ENCODE measurements at regions not wholly inside any gene's neighbourhood (a gene's known extent, or its start where the extent isn't known, plus 50 kb on each side); places are given as distances from the start of the nearest gene placed in this dataset.

- DNase-seq (no peak), ATAC-seq (ENCODE audit: low FRiP score) (no peak)
- intact Hi-C loops (cut with DNase I), result no loop called here
- Histone ChIP-seq H3K9me3 (ENCODE audit: control insufficient read depth, low read length) (no peaks in the 10 kb centered on the region), H3K36me3 (ENCODE audit: control insufficient read depth in 1 of 2, insufficient read depth in 2 of 2, low read length in 1 of 2) (no peaks in the 10 kb centered on the region), H3K4me1 (ENCODE audit: control insufficient read depth in 1 of 2, insufficient read depth in 2 of 2, low read length in 2 of 2) (no peaks in the 10 kb centered on the region), H3K27ac (ENCODE audit: low read depth in 1 of 2, low read length in 2 of 2) (no peak overlapping the region), H3K4me3 (ENCODE audit: low read length in 2 of 2) (no peak overlapping the region), H3K27me3 (ENCODE audit: control insufficient read depth in 1 of 2, insufficient read depth in 2 of 2, low read length in 1 of 2) (no peaks in the 10 kb centered on the region)
- 68 to 69% methylated on average over 3 of the region's 3 CpGs for WGBS, 2 donors
Observed at GRCh38 chr2:48890454-48891131, 135.1 kb upstream of the LHCGR start.

GRCh38 chr2:48888066-48888465 is 132.5 kb upstream of the LHCGR start:
- 31 to 32% methylated on average over 3 of the region's 3 CpGs for WGBS, 2 donors
- DNase-seq (no peak), ATAC-seq (ENCODE audit: low FRiP score) (no peak)
- Histone ChIP-seq H3K4me1 (ENCODE audit: control insufficient read depth in 1 of 2, insufficient read depth in 2 of 2, low read length in 2 of 2) (no peaks in the 10 kb centered on the region), H3K27me3 (ENCODE audit: control insufficient read depth in 1 of 2, insufficient read depth in 2 of 2, low read length in 1 of 2) (no peaks in the 10 kb centered on the region), H3K9me3 (ENCODE audit: control insufficient read depth, low read length) (no peaks in the 10 kb centered on the region), H3K4me3 (ENCODE audit: low read length in 2 of 2) (no peak overlapping the region), H3K27ac (ENCODE audit: low read depth in 1 of 2, low read length in 2 of 2) (no peak overlapping the region), H3K36me3 (ENCODE audit: control insufficient read depth in 1 of 2, insufficient read depth in 2 of 2, low read length in 1 of 2) (no peaks in the 10 kb centered on the region)
- intact Hi-C loops (cut with DNase I), result no loop called here

- WGBS, 2 donors, result 81 to 84% methylated on average over 3 of the region's 3 CpGs
Observed at GRCh38 chr2:48886919-48887318, 131.4 kb upstream of the LHCGR start.

GRCh38 chr2:48885841-48886240 is 130.3 kb upstream of the LHCGR start:
- ATAC-seq (ENCODE audit: low FRiP score) (no peak), DNase-seq (no peak)
- intact Hi-C loops (cut with DNase I), result no loop called here
- Histone ChIP-seq H3K4me3 (ENCODE audit: low read length in 2 of 2) (no peak overlapping the region), H3K36me3 (ENCODE audit: control insufficient read depth in 1 of 2, insufficient read depth in 2 of 2, low read length in 1 of 2) (no peaks in the 10 kb centered on the region), H3K27me3 (ENCODE audit: control insufficient read depth in 1 of 2, insufficient read depth in 2 of 2, low read length in 1 of 2) (peaks cover 0 to 1% of the 10 kb centered on the region in 2 donors), H3K4me1 (ENCODE audit: control insufficient read depth in 1 of 2, insufficient read depth in 2 of 2, low read length in 2 of 2) (no peaks in the 10 kb centered on the region), H3K9me3 (ENCODE audit: control insufficient read depth, low read length) (no peaks in the 10 kb centered on the region), H3K27ac (ENCODE audit: low read depth in 1 of 2, low read length in 2 of 2) (no peak overlapping the region)
- 96 to 100% methylated on average over 1 of the region's 1 CpG for WGBS, 2 donors

More at GRCh38 chr2:48886919-48887318, 131.4 kb upstream of the LHCGR start:
- Histone ChIP-seq H3K4me3 (ENCODE audit: low read length in 2 of 2) (no peak overlapping the region), H3K9me3 (ENCODE audit: control insufficient read depth, low read length) (no peaks in the 10 kb centered on the region), H3K4me1 (ENCODE audit: control insufficient read depth in 1 of 2, insufficient read depth in 2 of 2, low read length in 2 of 2) (no peaks in the 10 kb centered on the region), H3K27ac (ENCODE audit: low read depth in 1 of 2, low read length in 2 of 2) (no peak overlapping the region), H3K27me3 (ENCODE audit: control insufficient read depth in 1 of 2, insufficient read depth in 2 of 2, low read length in 1 of 2) (no peaks in the 10 kb centered on the region), H3K36me3 (ENCODE audit: control insufficient read depth in 1 of 2, insufficient read depth in 2 of 2, low read length in 1 of 2) (no peaks in the 10 kb centered on the region)
- no peak for DNase-seq
- intact Hi-C loops (cut with DNase I), result no loop called here
- ATAC-seq (ENCODE audit: low FRiP score), result no peak

GRCh38 chr2:48883661-48884060 is 128.1 kb upstream of the LHCGR start:
- 74% methylated on average over 6 of the region's 6 CpGs for WGBS, 2 donors
- Histone ChIP-seq H3K27ac (ENCODE audit: low read depth in 1 of 2, low read length in 2 of 2) (no peak overlapping the region), H3K36me3 (ENCODE audit: control insufficient read depth in 1 of 2, insufficient read depth in 2 of 2, low read length in 1 of 2) (no peaks in the 10 kb centered on the region), H3K4me3 (ENCODE audit: low read length in 2 of 2) (no peak overlapping the region), H3K4me1 (ENCODE audit: control insufficient read depth in 1 of 2, insufficient read depth in 2 of 2, low read length in 2 of 2) (no peaks in the 10 kb centered on the region), H3K27me3 (ENCODE audit: control insufficient read depth in 1 of 2, insufficient read depth in 2 of 2, low read length in 1 of 2) (peaks cover 0 to 1% of the 10 kb centered on the region in 2 donors), H3K9me3 (ENCODE audit: control insufficient read depth, low read length) (no peaks in the 10 kb centered on the region)
- no peak for ATAC-seq (ENCODE audit: low FRiP score)
- DNase-seq, result no peak
- intact Hi-C loops (cut with DNase I), result no loop called here

GRCh38 chr2:48874282-48874681 is 118.8 kb upstream of the LHCGR start:
- H3K27me3 ChIP-seq (ENCODE audit: control insufficient read depth in 1 of 2, insufficient read depth in 2 of 2, low read length in 1 of 2), result peaks cover 0 to 2% of the 10 kb centered on the region in 2 donors

GRCh38 chr2:48873666-48874065 is 118.1 kb upstream of the LHCGR start:
- Histone ChIP-seq H3K9me3 (ENCODE audit: control insufficient read depth, low read length) (no peaks in the 10 kb centered on the region), H3K27me3 (ENCODE audit: control insufficient read depth in 1 of 2, insufficient read depth in 2 of 2, low read length in 1 of 2) (peaks cover 0 to 2% of the 10 kb centered on the region in 2 donors), H3K4me3 (ENCODE audit: low read length in 2 of 2) (no peak overlapping the region), H3K4me1 (ENCODE audit: control insufficient read depth in 1 of 2, insufficient read depth in 2 of 2, low read length in 2 of 2) (no peaks in the 10 kb centered on the region), H3K36me3 (ENCODE audit: control insufficient read depth in 1 of 2, insufficient read depth in 2 of 2, low read length in 1 of 2) (no peaks in the 10 kb centered on the region), H3K27ac (ENCODE audit: low read depth in 1 of 2, low read length in 2 of 2) (no peak overlapping the region)
- WGBS, 2 donors, result 95 to 97% methylated on average over 1 of the region's 1 CpG
- ATAC-seq (ENCODE audit: low FRiP score) (no peak), DNase-seq (no peak)
- intact Hi-C loops (cut with DNase I), result no loop called here

More at GRCh38 chr2:48874282-48874681, 118.8 kb upstream of the LHCGR start:
- no peak for DNase-seq
- ATAC-seq (ENCODE audit: low FRiP score), result no peak
- 95 to 99% methylated on average over 2 of the region's 2 CpGs for WGBS, 2 donors
- Histone ChIP-seq H3K27ac (ENCODE audit: low read depth in 1 of 2, low read length in 2 of 2) (no peak overlapping the region), H3K36me3 (ENCODE audit: control insufficient read depth in 1 of 2, insufficient read depth in 2 of 2, low read length in 1 of 2) (no peaks in the 10 kb centered on the region), H3K4me1 (ENCODE audit: control insufficient read depth in 1 of 2, insufficient read depth in 2 of 2, low read length in 2 of 2) (no peaks in the 10 kb centered on the region), H3K9me3 (ENCODE audit: control insufficient read depth, low read length) (no peaks in the 10 kb centered on the region), H3K4me3 (ENCODE audit: low read length in 2 of 2) (no peak overlapping the region)
- intact Hi-C loops (cut with DNase I), result no loop called here

- no peaks in the 10 kb centered on the region for H3K27me3 ChIP-seq (ENCODE audit: control insufficient read depth in 1 of 2, insufficient read depth in 2 of 2, low read length in 1 of 2)
Observed at GRCh38 chr2:48870942-48871341, 115.4 kb upstream of the LHCGR start.

GRCh38 chr2:48870503-48870902 is 115.0 kb upstream of the LHCGR start:
- H3K27ac ChIP-seq (ENCODE audit: low read depth in 1 of 2, low read length in 2 of 2), result no peak overlapping the region
- no peaks in the 10 kb centered on the region for H3K4me1 ChIP-seq (ENCODE audit: control insufficient read depth in 1 of 2, insufficient read depth in 2 of 2, low read length in 2 of 2)
- no peaks in the 10 kb centered on the region for H3K27me3 ChIP-seq (ENCODE audit: control insufficient read depth in 1 of 2, insufficient read depth in 2 of 2, low read length in 1 of 2)
- WGBS, 2 donors, result 32 to 33% methylated on average over 2 of the region's 2 CpGs
- no peaks in the 10 kb centered on the region for H3K9me3 ChIP-seq (ENCODE audit: control insufficient read depth, low read length)
- no peaks in the 10 kb centered on the region for H3K36me3 ChIP-seq (ENCODE audit: control insufficient read depth in 1 of 2, insufficient read depth in 2 of 2, low read length in 1 of 2)
- H3K4me3 ChIP-seq (ENCODE audit: low read length in 2 of 2), result no peak overlapping the region
- intact Hi-C loops (cut with DNase I), result no loop called here
- DNase-seq (no peak), ATAC-seq (ENCODE audit: low FRiP score) (no peak)

More at GRCh38 chr2:48870942-48871341, 115.4 kb upstream of the LHCGR start:
- H3K4me3 ChIP-seq (ENCODE audit: low read length in 2 of 2), result no peak overlapping the region
- H3K9me3 ChIP-seq (ENCODE audit: control insufficient read depth, low read length), result no peaks in the 10 kb centered on the region
- intact Hi-C loops (cut with DNase I), result no loop called here
- ATAC-seq (ENCODE audit: low FRiP score) (no peak), DNase-seq (no peak)
- 65 to 71% methylated on average over 4 of the region's 4 CpGs for WGBS, 2 donors
- H3K4me1 ChIP-seq (ENCODE audit: control insufficient read depth in 1 of 2, insufficient read depth in 2 of 2, low read length in 2 of 2), result no peaks in the 10 kb centered on the region
- H3K36me3 ChIP-seq (ENCODE audit: control insufficient read depth in 1 of 2, insufficient read depth in 2 of 2, low read length in 1 of 2), result no peaks in the 10 kb centered on the region
- H3K27ac ChIP-seq (ENCODE audit: low read depth in 1 of 2, low read length in 2 of 2), result no peak overlapping the region
